LoVo (cell line): ENCODE measurements at regions not wholly inside any gene's neighbourhood (a gene's known extent, or its start where the extent isn't known, plus 50 kb on each side); places are given as distances from the start of the nearest gene placed in this dataset.

Experiments used
- DNase-seq: peaks from one replicate; pipeline ENCODE4 v3.0.0-alpha.2; 2016; ENCODE audit warnings: low spot score

- peak; percentile 23 for DNase-seq
Measured at GRCh38 chr6:10465629-10466499, 51.0 kb upstream of the TFAP2A start.
